GM18517 (cell line): ENCODE measurements at regions not wholly inside any gene's neighbourhood (a gene's known extent, or its start where the extent isn't known, plus 50 kb on each side); places are given as distances from the start of the nearest gene placed in this dataset.

ENCODE experiments used
- ATAC-seq: cut with Tn5 transposase; IDR thresholded peaks from one replicate; pipeline ENCODE4 v1.9.1; 2021; ENCODE audit warnings: mild to moderate bottlenecking, moderate library complexity; ENCODE audit not compliant: unreplicated experiment

DNA sequence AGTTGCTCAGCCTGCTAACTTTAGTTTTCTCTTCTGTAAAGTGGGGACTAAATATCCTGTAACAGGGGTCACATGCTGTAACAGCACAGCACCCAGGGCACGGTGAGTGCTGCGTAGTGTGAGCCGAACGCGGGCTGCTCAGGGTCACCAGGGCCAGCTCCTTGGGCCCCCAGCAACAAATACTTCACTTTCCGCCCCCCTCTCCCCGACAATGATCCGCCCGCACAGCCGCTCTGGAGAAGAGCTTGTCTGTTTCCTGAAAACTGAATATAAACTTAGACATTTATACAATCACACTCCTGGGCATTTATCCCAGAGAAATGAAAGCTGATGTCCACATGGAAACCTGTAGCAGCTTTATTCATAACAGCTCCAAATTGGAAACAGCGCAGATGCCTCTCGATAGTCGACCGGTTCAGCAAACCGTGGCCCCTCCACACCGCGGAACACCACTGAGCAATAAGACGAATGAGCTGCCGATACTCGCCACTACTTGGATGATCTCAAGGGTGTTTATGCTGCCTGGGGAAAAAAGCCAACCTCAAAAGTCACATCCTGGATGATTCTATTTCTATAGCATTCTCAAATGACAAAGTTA is 267.2 kb downstream of the PARN start:
- ATAC-seq = no peak

DNA sequence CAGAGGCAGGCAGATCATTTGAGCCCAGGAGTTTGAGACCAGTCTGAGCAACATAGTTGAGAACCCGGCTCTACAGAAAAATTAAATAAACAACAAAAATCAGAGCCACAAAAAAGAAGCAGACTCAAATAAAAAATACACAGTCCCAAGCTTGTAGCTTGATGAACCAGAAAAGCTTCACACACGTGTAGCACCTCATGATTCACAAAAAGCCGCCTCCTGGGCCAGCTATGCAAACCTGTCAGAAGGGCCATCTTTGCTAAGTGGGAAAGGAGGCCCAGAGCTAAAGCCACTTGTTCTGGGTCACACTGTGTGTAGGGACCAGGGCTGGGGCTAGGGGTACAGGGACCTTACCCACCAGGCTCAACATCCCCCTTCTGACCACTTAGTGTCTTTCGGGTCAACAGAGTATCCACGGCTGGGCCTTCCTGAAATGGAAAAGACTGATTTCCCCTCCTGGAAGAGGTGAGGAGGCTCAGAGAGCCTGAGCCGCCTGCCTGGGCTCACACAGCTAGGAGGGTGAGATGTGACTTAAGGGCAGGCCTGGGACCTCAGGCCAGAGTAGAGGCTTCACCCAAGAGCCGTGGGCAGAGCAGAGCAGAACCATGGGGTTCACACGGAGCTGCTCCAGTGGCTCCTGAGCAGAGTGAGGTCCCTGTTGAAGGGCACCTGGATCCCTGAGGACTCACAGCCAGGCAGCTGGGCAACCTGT is 269.6 kb downstream of the PARN start:
- ATAC-seq = no peak

DNA sequence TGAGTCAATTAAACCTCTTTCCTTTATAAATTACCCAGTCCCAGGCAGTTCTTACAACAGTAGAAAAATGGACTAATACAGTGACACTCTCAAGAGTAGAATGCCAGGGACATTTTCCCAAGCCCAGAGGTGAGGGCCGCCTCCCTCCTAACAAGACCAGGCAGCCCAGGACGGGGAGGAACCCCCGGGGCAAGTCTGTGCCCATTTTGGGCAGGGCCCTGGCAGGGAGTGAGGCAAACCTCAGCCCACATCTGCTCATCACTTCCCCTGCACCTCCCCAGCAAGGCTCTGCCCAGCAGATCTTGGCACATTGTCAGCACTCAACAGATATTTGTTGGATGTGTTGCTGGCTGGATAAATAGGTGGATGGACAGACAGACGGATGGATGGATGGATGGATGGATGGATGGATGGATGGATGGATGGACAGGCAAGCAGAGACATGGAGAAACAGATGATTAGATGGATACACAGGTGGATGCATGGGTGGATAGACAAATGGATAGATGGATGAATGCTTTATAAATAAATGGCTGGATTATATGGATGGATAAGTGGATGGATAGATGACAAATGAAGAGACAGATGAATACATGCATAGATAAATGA is 271.3 kb downstream of the PARN start:
- no peak for ATAC-seq

DNA sequence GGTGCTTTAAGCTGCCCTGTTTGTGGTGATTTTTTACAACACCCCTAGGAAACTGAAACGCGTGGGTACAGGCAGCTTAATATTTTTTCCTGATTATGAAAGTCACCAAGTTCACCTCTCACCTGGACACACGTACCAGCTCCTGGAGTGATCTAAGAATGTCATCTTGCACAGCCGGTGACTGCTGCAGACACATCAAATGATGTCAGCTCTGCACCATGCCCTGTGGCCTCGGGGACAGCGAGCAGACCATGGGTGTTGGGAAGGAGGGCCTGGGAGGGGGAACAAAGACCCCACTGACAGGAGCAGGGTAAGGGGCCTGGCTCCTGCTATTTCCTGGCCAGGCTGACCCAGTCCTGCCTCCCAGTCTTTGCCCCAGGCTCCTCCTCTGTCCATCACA is 272.7 kb downstream of the PARN start:
- ATAC-seq = no peak

DNA sequence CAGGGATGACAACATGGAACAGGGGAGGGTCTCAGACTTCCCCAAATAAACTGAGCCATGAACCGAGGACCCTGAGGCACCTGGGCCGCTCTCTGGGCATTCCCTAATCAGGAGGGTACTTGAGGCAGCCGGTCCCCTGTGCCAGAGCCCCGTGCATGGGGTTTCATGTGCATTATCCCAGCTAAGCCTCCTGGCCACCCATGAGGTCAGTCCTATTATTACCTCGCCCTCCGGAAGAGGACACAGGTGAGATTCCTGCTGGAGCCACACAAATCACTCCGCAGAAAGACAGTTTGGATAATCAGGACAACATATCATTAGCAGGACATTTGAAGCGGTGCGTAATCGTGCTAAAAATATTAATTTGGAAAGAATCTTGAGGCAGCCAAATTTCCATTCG is 274.0 kb downstream of the PARN start:
- ATAC-seq = no peak

DNA sequence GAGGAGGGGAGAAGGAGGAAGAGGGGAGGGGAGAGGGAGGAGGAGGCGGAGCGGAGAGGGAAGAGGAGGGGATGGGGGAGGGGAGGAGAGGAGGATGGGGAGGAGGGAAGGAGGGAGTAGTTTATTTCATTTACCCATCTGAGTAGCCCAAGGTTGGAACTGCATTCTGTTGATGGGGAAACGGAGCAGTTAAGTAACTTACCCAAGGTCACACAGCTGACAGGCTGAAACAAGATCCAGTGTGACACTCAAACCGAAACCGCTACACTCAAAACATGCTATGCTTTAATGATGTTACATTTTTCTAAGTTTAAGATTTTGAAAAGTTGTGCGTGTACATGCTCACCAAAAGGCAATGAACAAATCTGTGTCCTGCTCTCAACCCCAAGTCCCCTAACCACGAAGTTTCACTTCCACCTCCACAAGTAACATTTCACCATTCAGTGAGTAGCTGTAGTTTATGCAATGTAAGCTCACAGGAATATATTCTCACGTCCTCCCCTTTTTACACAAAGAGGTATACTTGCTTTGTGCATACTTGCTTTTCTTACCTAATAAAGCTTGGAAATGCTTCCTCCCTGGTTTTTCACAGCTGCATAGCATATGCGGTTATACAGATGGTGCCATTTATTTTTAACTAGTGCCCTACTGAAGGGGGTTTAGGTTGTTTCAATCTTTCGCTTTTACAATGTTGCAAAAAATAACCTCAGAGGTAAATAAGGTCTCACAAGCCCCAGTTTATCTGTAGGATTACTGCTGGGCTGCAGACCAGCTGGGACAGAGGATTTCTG is 275.3 kb downstream of the PARN start:
- peak; percentile 96 for ATAC-seq

DNA sequence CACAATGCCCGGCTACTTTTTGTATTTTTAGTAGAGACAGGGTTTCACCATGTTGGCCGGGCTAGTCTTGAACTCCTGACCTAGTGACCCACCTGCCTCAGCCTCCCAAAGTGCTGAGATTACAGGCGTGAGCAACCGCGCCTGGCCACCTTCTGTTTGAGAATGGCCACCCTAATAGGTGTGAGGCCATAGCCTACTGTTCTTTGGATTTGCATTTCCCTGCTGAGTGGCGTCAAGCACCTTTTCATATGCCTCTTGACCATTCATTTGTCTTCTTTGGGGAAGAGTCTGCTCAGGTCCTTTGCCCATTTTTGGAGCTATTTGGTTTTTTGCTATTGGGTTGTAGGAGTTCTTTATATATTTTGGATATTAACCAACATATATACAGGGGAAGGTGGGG is 276.7 kb downstream of the PARN start:
- ATAC-seq = no peak

DNA sequence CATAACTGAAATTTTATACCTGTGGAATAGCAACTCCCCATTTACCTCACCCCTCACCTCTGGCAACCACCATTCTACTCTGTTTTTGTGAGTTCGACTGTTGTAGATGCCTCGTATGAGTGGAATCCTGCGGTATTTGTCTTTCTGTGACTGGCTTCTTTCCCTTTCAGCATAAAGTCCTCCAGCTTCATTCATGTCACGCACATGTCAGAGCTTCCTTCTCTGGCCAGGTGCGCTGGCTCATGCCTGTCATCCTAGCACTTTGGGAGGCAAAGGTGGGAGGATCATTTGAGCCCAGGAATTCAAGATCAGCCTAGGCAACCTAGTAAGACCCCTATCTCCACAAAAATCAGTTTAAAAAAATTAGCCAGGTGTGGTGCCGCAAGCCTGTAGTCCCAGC is 278.4 kb downstream of the PARN start:
- no peak for ATAC-seq

DNA sequence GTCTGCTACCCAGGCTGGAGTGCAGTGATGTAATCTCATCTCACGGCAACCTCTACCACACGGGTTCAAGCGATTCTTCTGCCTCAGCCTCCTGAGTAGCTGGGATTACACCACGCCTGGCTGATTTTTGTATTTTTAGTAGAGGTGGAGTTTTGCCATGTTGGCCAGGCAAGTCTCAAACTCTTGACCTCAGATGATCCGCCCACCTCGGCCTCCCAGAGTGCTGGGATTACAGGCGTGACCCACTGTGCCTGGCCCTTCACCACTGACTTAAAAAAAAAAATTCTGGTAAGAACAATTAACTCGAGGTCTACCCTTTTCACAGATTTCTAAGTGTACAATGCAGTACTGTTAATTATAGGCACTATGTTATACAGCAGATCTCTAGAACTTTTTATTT is 279.4 kb downstream of the PARN start:
- no peak for ATAC-seq

DNA sequence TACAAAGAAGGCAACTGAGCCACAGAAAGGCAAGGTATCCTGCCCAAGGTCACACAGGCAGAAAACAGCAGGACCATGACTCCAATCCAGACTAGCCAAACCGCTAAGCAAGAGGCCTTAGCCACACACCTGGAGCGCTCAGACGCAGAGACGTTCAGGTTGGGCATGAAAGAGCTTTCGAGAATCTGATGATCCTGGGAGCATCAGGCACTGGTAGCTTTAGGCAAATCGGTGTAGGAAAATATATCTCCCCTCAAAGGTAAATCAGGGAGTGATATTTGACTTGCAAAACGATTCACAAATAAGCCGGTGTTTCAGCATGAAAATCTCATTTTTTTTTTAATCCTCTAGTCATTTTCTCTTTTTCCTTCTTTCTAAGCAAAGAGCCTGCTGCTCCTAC is 279.0 kb downstream of the MRTFB start:
- no peak for ATAC-seq

DNA sequence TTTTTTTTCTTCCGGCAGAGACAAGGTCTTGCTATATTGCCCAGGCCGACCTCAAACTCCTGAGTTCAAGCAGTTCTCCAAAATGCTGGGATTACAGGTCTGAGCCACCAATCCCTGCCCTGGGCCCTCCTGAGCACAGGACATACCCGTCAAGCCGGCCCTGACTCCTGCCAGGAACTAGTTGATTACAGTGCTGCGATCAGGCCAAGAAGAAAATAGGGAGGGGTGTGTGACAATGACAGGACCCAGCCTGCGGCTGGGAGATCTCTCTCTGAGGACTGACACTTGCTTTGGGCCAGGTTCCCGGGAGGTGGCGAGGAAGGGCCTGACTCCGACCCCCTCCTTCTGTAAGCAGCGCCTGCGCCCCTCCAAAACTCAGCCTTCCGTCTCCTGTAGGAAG is 276.6 kb downstream of the MRTFB start:
- ATAC-seq = no peak

DNA sequence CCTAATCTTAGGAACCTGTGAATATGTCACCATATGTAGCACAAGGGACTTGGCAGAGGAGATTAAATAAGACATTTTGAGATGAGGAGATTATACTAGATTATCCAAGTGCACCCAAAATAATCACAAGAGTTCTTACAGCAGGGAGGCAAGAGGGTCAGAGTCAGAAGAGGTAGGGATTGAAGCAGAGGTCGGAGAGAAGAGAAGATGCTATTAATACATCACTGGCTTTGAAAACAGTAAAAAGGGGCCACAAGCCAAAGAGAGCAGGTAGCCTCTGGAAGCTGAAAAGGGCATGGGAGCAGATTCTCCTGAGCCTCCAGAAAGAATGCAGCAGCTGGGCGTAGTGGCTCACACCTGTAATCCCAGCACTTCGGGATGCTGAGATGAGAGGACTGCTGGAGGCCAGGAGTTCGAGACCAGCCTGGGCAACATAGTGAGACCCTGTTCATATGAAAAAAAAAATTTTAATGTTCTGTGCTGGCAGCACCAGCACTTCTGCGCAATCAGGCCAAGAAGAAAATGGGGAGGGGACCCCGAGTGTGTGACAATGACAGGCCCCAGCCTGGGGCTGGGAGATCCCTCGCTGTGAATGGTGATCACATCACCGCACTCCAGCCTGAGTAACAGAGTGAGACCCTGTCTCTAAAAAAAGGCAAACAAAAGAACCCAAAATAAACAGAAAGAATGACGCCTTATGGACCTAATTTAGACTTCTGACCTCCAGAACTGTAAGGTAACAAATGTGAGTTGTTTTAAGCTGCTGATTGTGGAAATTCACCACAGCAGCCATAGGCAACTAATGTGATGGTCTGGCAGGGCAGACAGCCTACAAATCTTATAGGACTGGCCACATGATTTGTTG is 275.4 kb downstream of the MRTFB start:
- ATAC-seq = no peak

DNA sequence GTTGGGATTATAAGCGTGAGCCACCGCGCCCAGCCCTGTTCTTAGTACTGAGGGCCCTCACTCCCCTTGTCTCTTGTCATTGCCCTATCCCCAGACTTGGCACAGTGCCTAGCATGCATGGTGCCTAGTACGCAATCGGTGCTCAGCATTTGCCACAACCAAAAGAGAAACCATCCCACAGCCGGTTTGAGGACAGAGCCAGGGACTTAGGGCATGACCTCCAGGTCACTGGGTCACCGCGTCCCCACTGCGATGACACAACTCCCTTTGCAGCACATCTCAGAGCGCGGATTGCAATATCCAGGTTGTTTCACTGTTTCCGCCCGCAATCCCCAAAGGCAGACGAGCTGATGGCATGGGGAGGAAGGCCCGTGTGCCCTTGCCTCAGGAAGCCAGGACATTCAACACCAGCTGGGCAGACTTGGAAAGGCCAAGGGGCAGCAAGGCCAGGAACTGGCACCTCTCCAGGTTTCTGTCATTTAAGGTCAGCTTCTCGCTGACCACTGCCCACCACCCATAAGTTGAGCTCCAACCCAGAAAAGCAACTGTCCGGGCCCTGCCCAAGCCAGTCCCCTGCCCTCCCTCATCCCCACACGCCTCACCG is 274.5 kb downstream of the MRTFB start:
- no peak for ATAC-seq

DNA sequence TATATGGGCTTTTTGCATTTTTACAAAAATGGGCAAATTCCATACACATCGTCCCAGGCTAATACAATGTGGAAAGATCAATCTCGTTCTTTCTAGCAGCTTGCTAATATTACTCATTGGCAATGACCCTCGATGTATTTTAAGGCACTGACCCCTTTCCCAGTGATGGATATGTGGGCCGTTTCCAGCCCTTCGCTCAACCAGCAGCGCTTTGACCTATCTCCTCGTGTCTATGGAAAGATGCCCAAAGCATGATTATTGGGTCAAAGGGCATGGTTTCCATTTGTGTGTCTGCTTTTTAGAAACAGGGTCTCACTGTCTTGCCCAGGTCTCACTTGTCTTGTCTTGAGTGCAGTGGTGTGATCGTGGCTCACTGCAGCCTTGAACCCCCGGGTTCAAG is 273.8 kb downstream of the MRTFB start:
- ATAC-seq = no peak

DNA sequence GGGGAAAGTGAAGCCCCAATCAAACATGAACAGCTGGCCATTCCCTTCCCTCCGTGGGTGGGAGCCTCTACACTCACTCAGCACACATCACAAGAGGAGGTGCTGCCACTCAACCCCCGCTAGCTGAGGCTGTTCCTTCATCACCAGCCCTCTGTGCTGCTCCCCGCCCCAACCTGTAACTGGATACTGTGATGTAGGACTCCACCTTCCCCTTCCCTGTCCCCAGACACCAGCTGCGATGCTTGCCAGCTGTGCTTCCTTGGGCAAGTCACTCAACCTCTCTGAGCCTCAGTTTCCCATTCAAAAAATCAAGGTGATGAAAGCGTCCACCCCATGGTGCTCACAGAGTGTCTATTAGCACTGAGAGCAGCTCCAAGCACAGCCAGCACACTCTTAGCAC is 273.2 kb downstream of the MRTFB start:
- ATAC-seq = no peak

DNA sequence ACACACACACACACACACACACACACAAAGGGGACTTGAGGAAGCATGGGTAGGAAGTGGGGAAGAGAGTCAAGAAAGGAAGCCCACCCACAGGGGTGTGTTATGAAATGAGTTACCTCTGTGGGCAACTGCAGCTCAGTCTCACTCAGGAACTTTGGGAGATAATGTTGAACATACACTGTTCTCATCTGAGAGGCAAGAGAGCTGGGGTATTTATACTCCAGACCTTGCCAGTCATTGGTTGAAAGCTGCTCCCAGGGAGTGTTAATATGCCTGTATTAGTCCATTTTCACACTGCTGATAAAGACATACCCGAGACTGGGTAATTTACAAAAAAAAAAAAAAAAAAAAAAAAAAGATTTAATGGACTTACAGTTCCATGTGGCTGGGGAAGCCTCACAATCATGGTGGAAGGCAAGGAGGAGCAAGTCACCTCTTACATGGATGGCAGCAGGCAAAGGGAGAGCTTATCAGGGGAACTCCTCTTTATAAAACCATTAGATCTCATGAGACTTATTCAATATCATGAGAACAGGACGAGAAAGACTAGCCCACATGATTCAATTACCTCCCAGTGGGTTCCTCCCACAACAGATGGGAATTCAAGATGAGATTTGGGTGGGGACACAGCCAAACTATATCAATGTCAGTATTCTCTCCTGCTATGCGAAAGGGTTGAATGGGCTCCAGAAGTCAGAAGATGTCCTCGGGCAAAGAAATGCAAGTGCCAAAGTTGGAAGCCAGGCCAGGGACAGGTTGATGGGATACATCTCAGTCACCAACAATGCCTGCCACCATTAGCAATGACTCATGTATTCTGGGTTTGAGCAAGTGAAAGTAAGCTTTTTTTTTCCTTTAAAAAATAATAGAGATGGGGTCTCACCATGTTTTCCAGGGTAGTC is 270.5 kb downstream of the MRTFB start:
- no peak for ATAC-seq

DNA sequence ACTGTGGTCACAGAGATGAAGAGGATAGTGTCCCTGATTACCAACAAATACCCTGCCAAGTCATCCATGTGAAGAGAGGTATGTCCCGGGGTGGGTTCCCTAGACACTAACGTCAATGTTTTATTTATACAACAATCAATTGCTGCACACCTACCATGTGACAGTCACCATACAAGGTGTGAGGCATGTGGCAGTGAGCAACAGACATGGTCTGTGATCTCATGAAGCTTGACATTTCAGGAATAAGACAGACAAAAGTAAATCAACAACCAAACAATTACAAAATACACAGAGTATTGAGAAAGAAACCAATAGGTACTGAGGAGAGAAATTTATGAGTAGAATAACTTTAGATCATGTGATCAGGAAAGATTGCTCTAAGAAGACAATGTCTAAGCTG is 268.6 kb downstream of the MRTFB start:
- no peak for ATAC-seq

DNA sequence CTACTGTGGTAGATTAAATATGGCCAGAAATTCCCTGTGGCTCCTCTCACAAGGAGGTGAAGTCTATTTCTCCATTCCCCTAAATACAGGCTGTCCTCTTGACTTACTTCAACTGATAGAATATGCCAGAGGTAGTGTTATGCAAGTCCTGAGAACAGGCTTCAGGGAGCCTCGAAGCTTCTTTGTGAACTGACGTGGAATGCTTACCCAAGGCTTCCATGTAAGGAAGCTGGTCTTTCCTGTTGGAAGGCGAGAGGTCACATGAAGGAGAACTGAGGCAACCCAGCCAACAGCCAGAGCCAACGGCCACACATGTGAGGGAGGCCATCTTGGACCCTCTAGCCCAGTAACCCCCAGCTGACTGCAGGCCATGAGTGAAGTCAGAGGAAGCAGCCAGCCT is 267.9 kb downstream of the MRTFB start:
- no peak for ATAC-seq

DNA sequence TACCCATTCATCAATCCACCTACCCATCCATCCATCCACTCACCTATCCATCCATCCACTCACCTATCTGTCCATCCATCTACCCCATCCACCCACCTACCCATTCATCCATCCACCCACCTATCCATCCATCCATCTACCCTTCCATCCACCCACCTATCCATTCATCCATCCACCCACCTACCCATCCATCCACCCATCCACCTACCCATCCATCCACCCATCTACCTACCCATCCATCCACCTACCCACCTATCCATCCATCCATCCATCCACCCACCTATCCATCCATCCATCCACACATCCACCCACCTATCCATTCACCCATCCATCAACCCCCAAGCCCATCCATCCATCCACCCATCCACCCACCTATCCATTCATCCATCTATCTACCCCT is 267.1 kb downstream of the MRTFB start:
- no peak for ATAC-seq
